CD4-positive, CD25-positive, alpha-beta regulatory T cell (primary cell): ENCODE measurements at regions not wholly inside any gene's neighbourhood (a gene's known extent, or its start where the extent isn't known, plus 50 kb on each side); places are given as distances from the start of the nearest gene placed in this dataset.
A peak's percentile ranks its signal among the peaks of the same experiment; 100 is the strongest.

Experiments used
- ATAC-seq, 2 donors: fragments of 150-1000 bp; cut with Tn5 transposase; one replicate each; pipeline ENCODE4 v1.10.0; 2021; ENCODE audit warnings: low read depth in 2 of 2, moderate number of reproducible peaks in 2 of 2, moderate library complexity in 1 of 2
- DNase-seq, 3 donors: peaks; one replicate each; pipeline versions ENCODE4 v3.0.0 to v3.0.0-alpha.2; 2012 to 2022; ENCODE audit warnings: mixed read lengths in 1 of 3
- H3K27ac ChIP-seq: one replicate; pipeline ENCODE4 v1.7.0; 2013; ENCODE audit warnings: mild to moderate bottlenecking, low read length; ENCODE audit not compliant: insufficient read depth, poor library complexity, severe bottlenecking
- H3K27me3 ChIP-seq: one replicate; pipeline ENCODE4 v1.7.0; 2013; ENCODE audit warnings: low read length; ENCODE audit not compliant: control insufficient read depth, insufficient read depth
- H3K36me3 ChIP-seq: one replicate; pipeline ENCODE4 v1.7.0; 2013; ENCODE audit warnings: mild to moderate bottlenecking, low read length, moderate library complexity; ENCODE audit not compliant: control insufficient read depth, insufficient read depth
- H3K4me1 ChIP-seq: 2 replicates; pipeline ENCODE4 v1.7.0; 2013; ENCODE audit warnings: mild to moderate bottlenecking, low read length; ENCODE audit not compliant: insufficient read depth, control insufficient read depth, poor library complexity, severe bottlenecking
- H3K4me3 ChIP-seq: one replicate; pipeline ENCODE4 v1.7.0; 2013; ENCODE audit warnings: low read depth, mild to moderate bottlenecking, low read length, moderate library complexity
- H3K9me3 ChIP-seq, 2 experiments: 1 replicate in 1 of 2; 2 replicates in 1 of 2; pipeline ENCODE4 v1.7.0; 2013; ENCODE audit warnings: low read length in 2 of 2, mild to moderate bottlenecking in 1 of 2, moderate library complexity in 1 of 2; ENCODE audit not compliant: control insufficient read depth in 2 of 2
- H3K27ac Mint-ChIP-seq, 3 donors: one replicate each; pipeline ENCODE4 v1.8.0; 2020 to 2022; ENCODE audit warnings: mild to moderate bottlenecking in 3 of 3, mixed read lengths in 3 of 3, moderate library complexity in 2 of 3
- H3K27me3 Mint-ChIP-seq: one replicate; pipeline ENCODE4 v1.8.0; 2022; ENCODE audit warnings: mild to moderate bottlenecking, mixed read lengths
- H3K36me3 Mint-ChIP-seq: one replicate; pipeline ENCODE4 v1.8.0; 2020; ENCODE audit warnings: mixed read lengths
- H3K4me1 Mint-ChIP-seq, 4 donors: one replicate each; pipeline ENCODE4 v1.8.0; 2020 to 2022; ENCODE audit warnings: mixed read lengths in 4 of 4, mild to moderate bottlenecking in 1 of 4
- H3K4me3 Mint-ChIP-seq, 4 donors: one replicate each; pipeline ENCODE4 v1.8.0; 2020 to 2022; ENCODE audit warnings: mild to moderate bottlenecking in 4 of 4, mixed read lengths in 4 of 4, moderate library complexity in 3 of 4
- H3K9me3 Mint-ChIP-seq, 7 donors: one replicate each; pipeline ENCODE4 v1.8.0; 2020 to 2022; ENCODE audit warnings: mixed read lengths in 7 of 7, mild to moderate bottlenecking in 3 of 7, moderate library complexity in 2 of 7

- no peak overlapping the region for H3K27ac Mint-ChIP-seq
- Histone ChIP-seq H3K4me3 (no peak overlapping the region), H3K27me3 (no peaks in the 10 kb centered on the region), H3K9me3 (no peaks in the 10 kb centered on the region), H3K36me3 (no peaks in the 10 kb centered on the region), H3K4me1 (no peaks in the 10 kb centered on the region), H3K27ac (no peak overlapping the region)
- H3K27me3 Mint-ChIP-seq = peaks cover 11% of the 10 kb centered on the region
- no peak overlapping the region for H3K4me3 Mint-ChIP-seq
- no peaks in the 10 kb centered on the region for H3K36me3 Mint-ChIP-seq
- no peaks in the 10 kb centered on the region for H3K4me1 Mint-ChIP-seq
- H3K9me3 Mint-ChIP-seq = peaks cover 0 to 1% (median 0%) of the 10 kb centered on the region in 7 donors
- ATAC-seq (no peak), DNase-seq (no peak)
Observed at GRCh38 chr6:6405997-6406714, 85.7 kb upstream of the F13A1 start.

GRCh38 chr6:6406715-6407070 lies 86.2 kb upstream of the F13A1 start:
- Histone ChIP-seq H3K27ac (no peak overlapping the region), H3K36me3 (no peaks in the 10 kb centered on the region), H3K9me3 (no peaks in the 10 kb centered on the region), H3K27me3 (no peaks in the 10 kb centered on the region), H3K4me3 (no peak overlapping the region), H3K4me1 (no peaks in the 10 kb centered on the region)
- Mint-ChIP-seq H3K27ac (no peak overlapping the region), H3K27me3 (peaks cover 11% of the 10 kb centered on the region), H3K36me3 (no peaks in the 10 kb centered on the region), H3K9me3 (no peaks in the 10 kb centered on the region), H3K4me1 (no peaks in the 10 kb centered on the region), H3K4me3 (no peak overlapping the region)
- DNase-seq (no peak), ATAC-seq (no peak)

- no peaks in the 10 kb centered on the region for H3K27me3 ChIP-seq
- Mint-ChIP-seq H3K27me3 (peaks cover 11% of the 10 kb centered on the region), H3K4me1 (no peaks in the 10 kb centered on the region), H3K36me3 (no peaks in the 10 kb centered on the region), H3K27ac (no peak overlapping the region), H3K9me3 (no peaks in the 10 kb centered on the region), H3K4me3 (no peak overlapping the region)
- H3K9me3 ChIP-seq = no peaks in the 10 kb centered on the region
- DNase-seq (no peak), ATAC-seq (peak; percentile 37 to 44)
- H3K36me3 ChIP-seq = no peaks in the 10 kb centered on the region
- H3K4me3 ChIP-seq = no peak overlapping the region
- H3K4me1 ChIP-seq = no peaks in the 10 kb centered on the region
- no peak overlapping the region for H3K27ac ChIP-seq
Observed at GRCh38 chr6:6407071-6407741, 86.7 kb upstream of the F13A1 start.

GRCh38 chr6:6409397-6410030 lies 89.1 kb upstream of the F13A1 start:
- Histone ChIP-seq H3K27ac (no peak overlapping the region), H3K4me3 (no peak overlapping the region), H3K36me3 (no peaks in the 10 kb centered on the region), H3K27me3 (no peaks in the 10 kb centered on the region), H3K9me3 (no peaks in the 10 kb centered on the region), H3K4me1 (no peaks in the 10 kb centered on the region)
- no peak overlapping the region for H3K27ac Mint-ChIP-seq
- no peaks in the 10 kb centered on the region for H3K4me1 Mint-ChIP-seq
- no peak for ATAC-seq
- H3K9me3 Mint-ChIP-seq = no peaks in the 10 kb centered on the region
- H3K4me3 Mint-ChIP-seq = no peak overlapping the region
- no peaks in the 10 kb centered on the region for H3K36me3 Mint-ChIP-seq
- peaks cover 11% of the 10 kb centered on the region for H3K27me3 Mint-ChIP-seq
- no peak for DNase-seq

- H3K4me1 ChIP-seq = no peaks in the 10 kb centered on the region
- Mint-ChIP-seq H3K27me3 (peaks cover 5% of the 10 kb centered on the region), H3K9me3 (no peaks in the 10 kb centered on the region), H3K4me3 (no peak overlapping the region), H3K4me1 (no peaks in the 10 kb centered on the region), H3K36me3 (no peaks in the 10 kb centered on the region), H3K27ac (no peak overlapping the region)
- ATAC-seq = no peak
- no peak overlapping the region for H3K4me3 ChIP-seq
- no peak overlapping the region for H3K27ac ChIP-seq
- no peaks in the 10 kb centered on the region for H3K9me3 ChIP-seq
- H3K27me3 ChIP-seq = no peaks in the 10 kb centered on the region
- DNase-seq = no peak
- no peaks in the 10 kb centered on the region for H3K36me3 ChIP-seq
Observed at GRCh38 chr6:6411115-6411514, 90.7 kb upstream of the F13A1 start.

GRCh38 chr6:6412221-6412620 lies 91.8 kb upstream of the F13A1 start:
- H3K4me1 ChIP-seq = no peaks in the 10 kb centered on the region
- no peaks in the 10 kb centered on the region for H3K4me1 Mint-ChIP-seq
- no peaks in the 10 kb centered on the region for H3K27me3 ChIP-seq
- no peaks in the 10 kb centered on the region for H3K9me3 Mint-ChIP-seq
- ATAC-seq (no peak), DNase-seq (no peak)
- peaks cover 5% of the 10 kb centered on the region for H3K27me3 Mint-ChIP-seq
- H3K4me3 Mint-ChIP-seq = no peak overlapping the region
- no peak overlapping the region for H3K27ac Mint-ChIP-seq
- no peak overlapping the region for H3K4me3 ChIP-seq
- no peak overlapping the region for H3K27ac ChIP-seq
- H3K9me3 ChIP-seq = no peaks in the 10 kb centered on the region
- no peaks in the 10 kb centered on the region for H3K36me3 Mint-ChIP-seq
- H3K36me3 ChIP-seq = no peaks in the 10 kb centered on the region

- no peaks in the 10 kb centered on the region for H3K36me3 ChIP-seq
- no peaks in the 10 kb centered on the region for H3K4me1 ChIP-seq
- H3K4me3 ChIP-seq = no peak overlapping the region
- Mint-ChIP-seq H3K27ac (no peak overlapping the region), H3K27me3 (peaks cover 5% of the 10 kb centered on the region), H3K4me1 (no peaks in the 10 kb centered on the region), H3K9me3 (no peaks in the 10 kb centered on the region), H3K4me3 (no peak overlapping the region), H3K36me3 (no peaks in the 10 kb centered on the region)
- H3K27me3 ChIP-seq = no peaks in the 10 kb centered on the region
- no peak for DNase-seq
- no peak overlapping the region for H3K27ac ChIP-seq
- ATAC-seq = no peak
- H3K9me3 ChIP-seq = no peaks in the 10 kb centered on the region
Observed at GRCh38 chr6:6412700-6413099, 92.2 kb upstream of the F13A1 start.

GRCh38 chr6:6414931-6415330 lies 94.5 kb upstream of the F13A1 start:
- Mint-ChIP-seq H3K27me3 (no peaks in the 10 kb centered on the region), H3K4me1 (no peaks in the 10 kb centered on the region), H3K36me3 (no peaks in the 10 kb centered on the region), H3K4me3 (no peak overlapping the region), H3K9me3 (no peaks in the 10 kb centered on the region), H3K27ac (no peak overlapping the region)
- Histone ChIP-seq H3K36me3 (no peaks in the 10 kb centered on the region), H3K27me3 (no peaks in the 10 kb centered on the region), H3K4me1 (no peaks in the 10 kb centered on the region), H3K4me3 (no peak overlapping the region), H3K27ac (no peak overlapping the region), H3K9me3 (no peaks in the 10 kb centered on the region)
- DNase-seq (no peak), ATAC-seq (no peak)
